HEK293 (cell line): ENCODE measurements at regions not wholly inside any gene's neighbourhood (a gene's known extent, or its start where the extent isn't known, plus 50 kb on each side); places are given as distances from the start of the nearest gene placed in this dataset.

ENCODE experiments used
- ATF2 ChIP-seq: fragments of 450-650 bp; formaldehyde crosslinking; IDR thresholded peaks from 2 replicates; pipeline ENCODE4 v1.5.1; 2016; ENCODE audit warnings: missing biosample characterization, missing genetic modification characterization, low read depth
- ELK4 ChIP-seq: IDR thresholded peaks from 2 replicates; pipeline ENCODE4 v1.6.1; 2011; ENCODE audit warnings: mild to moderate bottlenecking, low read depth, low read length, borderline replicate concordance
- FEZF1 ChIP-seq: fragments of 450-650 bp; formaldehyde crosslinking; IDR thresholded peaks from 2 replicates; pipeline ENCODE4 v1.5.1; 2016; ENCODE audit warnings: missing biosample characterization, missing genetic modification characterization
- KLF8 ChIP-seq: fragments of 450-650 bp; formaldehyde crosslinking; IDR thresholded peaks from 2 replicates; pipeline ENCODE4 v1.5.1; 2016; ENCODE audit warnings: missing biosample characterization, missing genetic modification characterization
- KLF9 ChIP-seq: fragments of 450-650 bp; formaldehyde crosslinking; IDR thresholded peaks from 2 replicates; pipeline ENCODE4 v1.5.1; 2016; ENCODE audit warnings: missing biosample characterization, missing genetic modification characterization, low read depth
- PRDM2 ChIP-seq: fragments of 450-650 bp; formaldehyde crosslinking; IDR thresholded peaks from 2 replicates; pipeline ENCODE4 v1.5.1; 2016; ENCODE audit warnings: missing biosample characterization, missing genetic modification characterization, borderline replicate concordance
- ZBTB21 ChIP-seq: fragments of 450-650 bp; formaldehyde crosslinking; IDR thresholded peaks from 2 replicates; pipeline ENCODE4 v1.5.1; 2017; ENCODE audit warnings: missing biosample characterization, missing genetic modification characterization
- ZBTB8A ChIP-seq: fragments of 450-650 bp; formaldehyde crosslinking; IDR thresholded peaks from 2 replicates; pipeline ENCODE4 v1.5.1; 2016; ENCODE audit warnings: missing biosample characterization, missing genetic modification characterization
- ZFP3 ChIP-seq: fragments of 450-650 bp; formaldehyde crosslinking; IDR thresholded peaks from 2 replicates; pipeline ENCODE4 v1.5.1; 2016; ENCODE audit warnings: low read depth, missing biosample characterization, missing genetic modification characterization
- ZNF112 ChIP-seq: fragments of 450-650 bp; formaldehyde crosslinking; IDR thresholded peaks from 2 replicates; pipeline ENCODE4 v1.5.0; 2017; ENCODE audit warnings: missing biosample characterization, missing genetic modification characterization
- ZNF211 ChIP-seq: fragments of 450-650 bp; formaldehyde crosslinking; IDR thresholded peaks from 2 replicates; pipeline ENCODE4 v1.5.1; 2016; ENCODE audit warnings: low read depth, missing biosample characterization, missing genetic modification characterization
- ZNF223 ChIP-seq: fragments of 450-650 bp; formaldehyde crosslinking; IDR thresholded peaks from 2 replicates; pipeline ENCODE4 v1.5.1; 2016; ENCODE audit warnings: missing biosample characterization, missing genetic modification characterization
- ZNF23 ChIP-seq: fragments of 450-650 bp; formaldehyde crosslinking; IDR thresholded peaks from 2 replicates; pipeline ENCODE4 v1.5.1; 2016; ENCODE audit warnings: missing biosample characterization, missing genetic modification characterization, borderline replicate concordance
- ZNF266 ChIP-seq: fragments of 450-650 bp; formaldehyde crosslinking; IDR thresholded peaks from 2 replicates; pipeline ENCODE4 v1.5.1; 2016; ENCODE audit warnings: missing biosample characterization, missing genetic modification characterization, low read depth
- ZNF37A ChIP-seq: fragments of 450-650 bp; IDR thresholded peaks from 2 replicates; pipeline ENCODE4 v1.5.1; 2018; ENCODE audit warnings: missing biosample characterization, missing genetic modification characterization
- ZNF433 ChIP-seq: fragments of 450-650 bp; formaldehyde crosslinking; IDR thresholded peaks from 2 replicates; pipeline ENCODE4 v1.5.1; 2016; ENCODE audit warnings: missing biosample characterization, missing genetic modification characterization, low read depth
- ZNF449 ChIP-seq: fragments of 450-650 bp; formaldehyde crosslinking; IDR thresholded peaks from 2 replicates; pipeline ENCODE4 v1.5.1; 2017; ENCODE audit warnings: missing biosample characterization, mild to moderate bottlenecking, missing genetic modification characterization, moderate library complexity
- ZNF510 ChIP-seq: fragments of 450-650 bp; formaldehyde crosslinking; IDR thresholded peaks from 2 replicates; pipeline ENCODE4 v1.5.1; 2018; ENCODE audit warnings: mild to moderate bottlenecking, missing genetic modification characterization, missing biosample characterization; ENCODE audit not compliant: insufficient replicate concordance
- ZNF529 ChIP-seq: fragments of 450-650 bp; formaldehyde crosslinking; IDR thresholded peaks from 2 replicates; pipeline ENCODE4 v1.5.1; 2017; ENCODE audit warnings: missing genetic modification characterization, missing biosample characterization; ENCODE audit not compliant: insufficient replicate concordance
- ZNF548 ChIP-seq: fragments of 450-650 bp; formaldehyde crosslinking; IDR thresholded peaks from 2 replicates; pipeline ENCODE4 v1.5.1; 2016; ENCODE audit warnings: missing biosample characterization, missing genetic modification characterization
- ZNF624 ChIP-seq: fragments of 450-650 bp; formaldehyde crosslinking; IDR thresholded peaks from 2 replicates; pipeline ENCODE4 v1.5.1; 2017; ENCODE audit warnings: missing biosample characterization, missing genetic modification characterization
- ZNF658 ChIP-seq: fragments of 450-650 bp; formaldehyde crosslinking; IDR thresholded peaks from 2 replicates; pipeline ENCODE4; 2016; ENCODE audit warnings: missing biosample characterization, missing genetic modification characterization
- ZNF704 ChIP-seq: fragments of 450-650 bp; formaldehyde crosslinking; IDR thresholded peaks from 2 replicates; pipeline ENCODE4 v1.5.1; 2016; ENCODE audit warnings: missing biosample characterization, missing genetic modification characterization
- ZNF837 ChIP-seq: fragments of 450-650 bp; formaldehyde crosslinking; IDR thresholded peaks from 2 replicates; pipeline ENCODE4 v1.5.1; 2016; ENCODE audit warnings: missing biosample characterization, missing genetic modification characterization
- TF ChIP-seq, protein P1 (sequence below): fragments of 450-650 bp; formaldehyde crosslinking; IDR thresholded peaks from 2 replicates; pipeline ENCODE4 v1.5.0; 2017; ENCODE audit warnings: missing biosample characterization, missing genetic modification characterization, borderline replicate concordance
- TF ChIP-seq, protein P2 (sequence below): fragments of 450-650 bp; formaldehyde crosslinking; IDR thresholded peaks from 2 replicates; pipeline ENCODE4 v1.5.1; 2016; ENCODE audit warnings: missing biosample characterization, missing genetic modification characterization

GRCh38 chr1:3992103-3992556 lies 92.1 kb upstream of the C1orf174 start (continued):
- TF ChIP-seq KLF8 (tag by site-specific recombination) (peak; percentile 99), ZNF37A (tag by site-specific recombination) (no peak), ZNF223 (tag by site-specific recombination) (peak; percentile 49; the same call in 1 of the 2 replicates), ATF2 (tag by site-specific recombination) (peak; percentile 100), ZNF449 (tag by site-specific recombination) (no peak), ZNF510 (no peak), ZNF433 (no peak), ZNF624 (no peak), ZBTB8A (tag by site-specific recombination) (no peak), PRDM2 (tag by site-specific recombination) (0 out of 2 replicates have a peak, but pooled peaks have one; percentile 63), ZNF548 (tag by site-specific recombination) (peak; percentile 64; the same call in 1 of the 2 replicates), ZNF837 (tag by site-specific recombination) (no peak), ZFP3 (tag by site-specific recombination) (no peak), ELK4 (no peak), ZNF704 (tag by site-specific recombination) (no peak), ZNF23 (peak; percentile 83), ZNF529 (tag by site-specific recombination) (no peak), ZBTB21 (tag by site-specific recombination) (peak; percentile 100), KLF9 (tag by site-specific recombination) (peak; percentile 63), ZNF211 (tag by site-specific recombination) (peak; percentile 49), ZNF658 (tag by site-specific recombination) (peak; percentile 99), ZNF266 (tag by site-specific recombination) (no peak), FEZF1 (tag by site-specific recombination) (no peak), ZNF112 (peak; percentile 69; the same call in 1 of the 2 replicates)
- TF ChIP-seq, protein P1, sequence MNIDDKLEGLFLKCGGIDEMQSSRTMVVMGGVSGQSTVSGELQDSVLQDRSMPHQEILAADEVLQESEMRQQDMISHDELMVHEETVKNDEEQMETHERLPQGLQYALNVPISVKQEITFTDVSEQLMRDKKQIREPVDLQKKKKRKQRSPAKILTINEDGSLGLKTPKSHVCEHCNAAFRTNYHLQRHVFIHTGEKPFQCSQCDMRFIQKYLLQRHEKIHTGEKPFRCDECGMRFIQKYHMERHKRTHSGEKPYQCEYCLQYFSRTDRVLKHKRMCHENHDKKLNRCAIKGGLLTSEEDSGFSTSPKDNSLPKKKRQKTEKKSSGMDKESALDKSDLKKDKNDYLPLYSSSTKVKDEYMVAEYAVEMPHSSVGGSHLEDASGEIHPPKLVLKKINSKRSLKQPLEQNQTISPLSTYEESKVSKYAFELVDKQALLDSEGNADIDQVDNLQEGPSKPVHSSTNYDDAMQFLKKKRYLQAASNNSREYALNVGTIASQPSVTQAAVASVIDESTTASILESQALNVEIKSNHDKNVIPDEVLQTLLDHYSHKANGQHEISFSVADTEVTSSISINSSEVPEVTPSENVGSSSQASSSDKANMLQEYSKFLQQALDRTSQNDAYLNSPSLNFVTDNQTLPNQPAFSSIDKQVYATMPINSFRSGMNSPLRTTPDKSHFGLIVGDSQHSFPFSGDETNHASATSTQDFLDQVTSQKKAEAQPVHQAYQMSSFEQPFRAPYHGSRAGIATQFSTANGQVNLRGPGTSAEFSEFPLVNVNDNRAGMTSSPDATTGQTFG (tag by site-specific recombination), result peak; percentile 100
- TF ChIP-seq, protein P2, sequence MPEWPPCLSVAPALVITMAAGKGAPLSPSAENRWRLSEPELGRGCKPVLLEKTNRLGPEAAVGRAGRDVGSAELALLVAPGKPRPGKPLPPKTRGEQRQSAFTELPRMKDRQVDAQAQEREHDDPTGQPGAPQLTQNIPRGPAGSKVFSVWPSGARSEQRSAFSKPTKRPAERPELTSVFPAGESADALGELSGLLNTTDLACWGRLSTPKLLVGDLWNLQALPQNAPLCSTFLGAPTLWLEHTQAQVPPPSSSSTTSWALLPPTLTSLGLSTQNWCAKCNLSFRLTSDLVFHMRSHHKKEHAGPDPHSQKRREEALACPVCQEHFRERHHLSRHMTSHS (tag by site-specific recombination), result peak; percentile 92
